ENCODE measurements at regions not wholly inside any gene's neighbourhood (a gene's known extent, or its start where the extent isn't known, plus 50 kb on each side); places are given as distances from the start of the nearest gene placed in this dataset.

GRCh38 chr21:28069450-28069923 lies 923.2 kb downstream of the LTN1 start:
- H3K4me2 ChIP-seq (ENCODE audit: low read depth, low read length, poor library complexity, severe bottlenecking) = no peak overlapping the region
- no peaks in the 10 kb centered on the region for H3K4me1 ChIP-seq (ENCODE audit: insufficient read depth, low read length, poor library complexity, severe bottlenecking)
- H3K27me3 ChIP-seq (ENCODE audit: insufficient read depth, low read length, poor library complexity, severe bottlenecking) = no peaks in the 10 kb centered on the region
- no peaks in the 10 kb centered on the region for H3K9me2 ChIP-seq (replicated peaks; ENCODE audit: low read depth, low read length)
- H3K9me3 ChIP-seq (ENCODE audit: insufficient read depth, low read depth, low read length) = no peaks in the 10 kb centered on the region
- H4K20me1 ChIP-seq (ENCODE audit: insufficient read depth, low read length, poor library complexity, severe bottlenecking) = no peaks in the 10 kb centered on the region
- no peak overlapping the region for H3K9ac ChIP-seq (ENCODE audit: low read depth, low read length, poor library complexity, severe bottlenecking)
- no peak overlapping the region for H2AFZ ChIP-seq (ENCODE audit: low read length)
- TF ChIP-seq CTCF (conservative IDR thresholded peaks at IDR 0.05; ENCODE audit: low read length) (no peak), EZH2phosphoT487 (IDR thresholded peaks at IDR 0.05; ENCODE audit: borderline replicate concordance) (no peak)
- H3K79me2 ChIP-seq (ENCODE audit: insufficient read depth, low read length) = no peaks in the 10 kb centered on the region
- no peak overlapping the region for H3K4me3 ChIP-seq (ENCODE audit: low read length, poor library complexity, severe bottlenecking)
- H3K36me3 ChIP-seq (ENCODE audit: insufficient read depth, low read length) = no peaks in the 10 kb centered on the region
- H3F3A ChIP-seq (ENCODE audit: low read depth) = no peaks in the 10 kb centered on the region

GRCh38 chr21:28068455-28069358 lies 924.0 kb downstream of the LTN1 start:
- Histone ChIP-seq H2AFZ (ENCODE audit: low read length) (no peak overlapping the region), H3K36me3 (ENCODE audit: insufficient read depth, low read length) (no peaks in the 10 kb centered on the region), H3K4me1 (ENCODE audit: insufficient read depth, low read length, poor library complexity, severe bottlenecking) (no peaks in the 10 kb centered on the region), H3K4me2 (ENCODE audit: low read depth, low read length, poor library complexity, severe bottlenecking) (no peak overlapping the region), H3K4me3 (ENCODE audit: low read length, poor library complexity, severe bottlenecking) (no peak overlapping the region), H3K9ac (ENCODE audit: low read depth, low read length, poor library complexity, severe bottlenecking) (no peak overlapping the region), H3F3A (ENCODE audit: low read depth) (no peaks in the 10 kb centered on the region), H3K27me3 (ENCODE audit: insufficient read depth, low read length, poor library complexity, severe bottlenecking) (no peaks in the 10 kb centered on the region), H3K9me3 (ENCODE audit: insufficient read depth, low read depth, low read length) (no peaks in the 10 kb centered on the region), H3K79me2 (ENCODE audit: insufficient read depth, low read length) (no peaks in the 10 kb centered on the region), H3K9me2 (replicated peaks; ENCODE audit: low read depth, low read length) (no peaks in the 10 kb centered on the region), H4K20me1 (ENCODE audit: insufficient read depth, low read length, poor library complexity, severe bottlenecking) (no peaks in the 10 kb centered on the region)
- TF ChIP-seq EZH2phosphoT487 (IDR thresholded peaks at IDR 0.05; ENCODE audit: borderline replicate concordance) (no peak), CTCF (conservative IDR thresholded peaks at IDR 0.05; ENCODE audit: low read length) (no peak)

- no peak for TF ChIP-seq EZH2phosphoT487 (IDR thresholded peaks at IDR 0.05; ENCODE audit: borderline replicate concordance)
- no peak for TF ChIP-seq CTCF (conservative IDR thresholded peaks at IDR 0.05; ENCODE audit: low read length)
- Histone ChIP-seq H3F3A (ENCODE audit: low read depth) (no peaks in the 10 kb centered on the region), H3K36me3 (ENCODE audit: insufficient read depth, low read length) (no peaks in the 10 kb centered on the region), H2AFZ (ENCODE audit: low read length) (no peak overlapping the region), H3K9ac (ENCODE audit: low read depth, low read length, poor library complexity, severe bottlenecking) (no peak overlapping the region), H3K4me3 (ENCODE audit: low read length, poor library complexity, severe bottlenecking) (no peak overlapping the region), H3K27me3 (ENCODE audit: insufficient read depth, low read length, poor library complexity, severe bottlenecking) (no peaks in the 10 kb centered on the region), H4K20me1 (ENCODE audit: insufficient read depth, low read length, poor library complexity, severe bottlenecking) (no peaks in the 10 kb centered on the region), H3K79me2 (ENCODE audit: insufficient read depth, low read length) (no peaks in the 10 kb centered on the region), H3K9me2 (replicated peaks; ENCODE audit: low read depth, low read length) (no peaks in the 10 kb centered on the region), H3K4me1 (ENCODE audit: insufficient read depth, low read length, poor library complexity, severe bottlenecking) (no peaks in the 10 kb centered on the region), H3K9me3 (ENCODE audit: insufficient read depth, low read depth, low read length) (no peaks in the 10 kb centered on the region), H3K4me2 (ENCODE audit: low read depth, low read length, poor library complexity, severe bottlenecking) (no peak overlapping the region)
Measured at GRCh38 chr21:28066596-28067387, 925.9 kb downstream of the LTN1 start.

All from Loucy (cell line).